VCaP (cell line): ENCODE measurements at regions not wholly inside any gene's neighbourhood (a gene's known extent, or its start where the extent isn't known, plus 50 kb on each side); places are given as distances from the start of the nearest gene placed in this dataset.

Source experiments
- H3K27ac ChIP-seq: fragments of 450-650 bp; 2 replicates; pipeline ENCODE4 v1.5.1; 2017
- CTCF ChIP-seq: fragments of 450-650 bp; conservative IDR thresholded peaks from 2 replicates; pipeline ENCODE4 v1.5.1; 2017; ENCODE audit warnings: mild to moderate bottlenecking, moderate library complexity

- TF ChIP-seq CTCF, result no peak
- no peak overlapping the region for H3K27ac ChIP-seq
These were observed 168.5 kb upstream of the USP38 start for GRCh38 chr4:143016171-143016570.

GRCh38 chr4:143017210-143017609 lies 167.5 kb upstream of the USP38 start:
- H3K27ac ChIP-seq, result no peak overlapping the region
- no peak for TF ChIP-seq CTCF

- H3K27ac ChIP-seq, result no peak overlapping the region
- TF ChIP-seq CTCF, result no peak
These were observed 165.4 kb upstream of the USP38 start for GRCh38 chr4:143019351-143019750.

GRCh38 chr4:143021384-143021783 lies 163.3 kb upstream of the USP38 start:
- H3K27ac ChIP-seq, result no peak overlapping the region
- no peak for TF ChIP-seq CTCF

GRCh38 chr4:143023239-143023918 lies 161.3 kb upstream of the USP38 start:
- H3K27ac ChIP-seq, result no peak overlapping the region

GRCh38 chr4:143025081-143025704 lies 159.5 kb upstream of the USP38 start:
- TF ChIP-seq CTCF, result peak; percentile 68
- no peak overlapping the region for H3K27ac ChIP-seq

More at GRCh38 chr4:143023239-143023918, 161.3 kb upstream of the USP38 start:
- TF ChIP-seq CTCF, result no peak

GRCh38 chr4:143026459-143027170 lies 158.1 kb upstream of the USP38 start:
- TF ChIP-seq CTCF, result no peak
- no peak overlapping the region for H3K27ac ChIP-seq
